Heart right ventricle (tissue), 16 donors: ENCODE measurements at regions not wholly inside any gene's neighbourhood (a gene's known extent, or its start where the extent isn't known, plus 50 kb on each side); places are given as distances from the start of the nearest gene placed in this dataset.

Experiments
- ATAC-seq, 8 donors: fragments of 200-7000 bp; cut with Tn5 transposase; one replicate each; pipeline ENCODE4 v1.9.1; 2020; ENCODE audit warnings: mild to moderate bottlenecking in 8 of 8, moderate library complexity in 8 of 8, moderate number of reproducible peaks in 1 of 8
- DNase-seq, 2 donors: peaks; one replicate each; pipeline ENCODE4 v3.0.0-alpha.2; 2020
- H3K27ac ChIP-seq, 10 donors: fragments of 200-600 bp; sonication (generic) in 2 of 10; one replicate each; pipeline versions ENCODE4 v1.5.0 to v1.8.0; 2020 to 2022; ENCODE audit warnings: mild to moderate bottlenecking in 3 of 10
- H3K27me3 ChIP-seq, 7 donors: fragments of 200-600 bp; one replicate each; pipeline ENCODE4 v1.8.0; 2021 to 2022; ENCODE audit warnings: mild to moderate bottlenecking in 2 of 7
- H3K36me3 ChIP-seq, 9 donors: fragments of 200-600 bp; sonication (generic) in 1 of 9; one replicate each; pipeline versions ENCODE4 v1.5.0 to v1.8.0; 2020 to 2022; ENCODE audit warnings: mild to moderate bottlenecking in 2 of 9
- H3K4me1 ChIP-seq, 9 donors: fragments of 200-600 bp; sonication (generic) in 1 of 9; one replicate each; pipeline versions ENCODE4 v1.5.0 to v1.8.0; 2020 to 2022; ENCODE audit warnings: mild to moderate bottlenecking in 4 of 9
- H3K4me3 ChIP-seq, 10 donors: fragments of 200-600 bp; sonication (generic) in 2 of 10; one replicate each; pipeline versions ENCODE4 v1.5.0 to v1.8.0; 2020 to 2022; ENCODE audit warnings: mild to moderate bottlenecking in 7 of 10, moderate library complexity in 2 of 10
- H3K9me3 ChIP-seq, 11 donors: fragments of 200-600 bp in 10 of 11; sonication (generic) in 2 of 11; one replicate each; pipeline versions ENCODE4 v1.5.0 to v1.8.0; 2013 to 2022; ENCODE audit warnings: mild to moderate bottlenecking in 2 of 11, control low read depth in 1 of 11, moderate library complexity in 1 of 11
- WGBS, 2 donors: extraction: QIAGEN DNeasy Blood & Tissue Kit; methylation state at CpG; one replicate each; pipeline ENCODE4 v1.1.7; 2013; ENCODE audit warnings: inconsistent platforms in 1 of 2; 5-methylcytosine and 5-hydroxymethylcytosine counted together
- intact Hi-C, 10 donors: fragments of 100-400 bp; cut with DNase I; formaldehyde crosslinking; loops; one replicate each; pipeline versions ENCODE4 v1.11.1 to v1.14.2; 2022
- TF ChIP-seq, protein P1 (sequence below), 9 donors: fragments of 200-600 bp; sonication (generic) in 2 of 9; IDR thresholded peaks; one replicate each; pipeline versions ENCODE4 v1.5.0 to v1.8.0; 2021 to 2022; ENCODE audit warnings: antibody characterized with exemption in 9 of 9, mild to moderate bottlenecking in 5 of 9, moderate library complexity in 1 of 9
- donor health status: Arrhythmogenic right ventricular cardiomyopathy.
- donor health status: ischemic (EF 13 %, LVEDD 7.1; RV severe dilation, severe dysfunction).
- donor health status: healthy with polysubstance abuse.
- donor health status: DM: no; HTN: yes; CAD: no.
- donor health status: DM: no; HTN: no; CAD: no.
- donor health status: ischemic (EF 25% LVEDD 6.9; RV normal size, moderate dysfunction).
- donor health status: ischemic (EF 25% LVEDD 5.7; RV mildly dilated, moderate dysfunction).
- donor health status: healthy.
- donor health status: DM: yes; HTN: yes; CAD: no.
- donor health status: Ischemic cardiomyopathy.
- donor health status: ischemic (EF 35%, LVEDD 5.7; RV mildly dilated, moderate dysfunction).
- donor health status: nonischemic (EF 11% LVEDD 7.7; RV severe dilation, severe dysfunction).
- donor health status: DM: yes; HTN: yes; CAD: no.
- donor health status: PGD.
- donor health status: ischemic (EF 29% LVEDD 5.4; RV normal size, mild dysfunction).
- donor health status: nonischemic (EF 23%, LVEDD 6.1; RV moderate dilation, normal function).

DNA sequence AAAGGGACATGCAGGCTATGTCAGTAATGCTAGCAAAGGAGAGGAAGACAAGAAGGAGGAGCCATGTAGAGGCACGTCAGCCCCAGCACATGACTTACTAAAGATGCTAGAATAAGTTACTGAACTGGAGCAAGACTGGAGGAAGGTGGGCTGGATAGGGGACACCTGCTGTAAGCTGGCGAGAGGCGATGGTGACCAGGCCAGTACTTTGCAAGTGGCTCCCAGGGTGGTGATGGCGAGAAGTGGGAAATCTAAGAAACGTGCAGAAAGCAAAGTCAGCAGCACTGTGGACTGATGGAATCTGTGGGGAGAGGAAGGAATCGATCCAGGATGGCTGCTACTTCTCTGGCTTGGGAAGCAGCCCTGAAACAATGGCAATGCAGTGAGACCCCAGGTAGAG lies 617.1 kb upstream of the ADAMTS16 start:
- Histone ChIP-seq H3K36me3 (no peaks in the 10 kb centered on the region), H3K9me3 (no peaks in the 10 kb centered on the region), H3K27ac (no peak overlapping the region), H3K27me3 (no peaks in the 10 kb centered on the region), H3K4me3 (no peak overlapping the region), H3K4me1 (no peaks in the 10 kb centered on the region)
- TF ChIP-seq, protein P1, sequence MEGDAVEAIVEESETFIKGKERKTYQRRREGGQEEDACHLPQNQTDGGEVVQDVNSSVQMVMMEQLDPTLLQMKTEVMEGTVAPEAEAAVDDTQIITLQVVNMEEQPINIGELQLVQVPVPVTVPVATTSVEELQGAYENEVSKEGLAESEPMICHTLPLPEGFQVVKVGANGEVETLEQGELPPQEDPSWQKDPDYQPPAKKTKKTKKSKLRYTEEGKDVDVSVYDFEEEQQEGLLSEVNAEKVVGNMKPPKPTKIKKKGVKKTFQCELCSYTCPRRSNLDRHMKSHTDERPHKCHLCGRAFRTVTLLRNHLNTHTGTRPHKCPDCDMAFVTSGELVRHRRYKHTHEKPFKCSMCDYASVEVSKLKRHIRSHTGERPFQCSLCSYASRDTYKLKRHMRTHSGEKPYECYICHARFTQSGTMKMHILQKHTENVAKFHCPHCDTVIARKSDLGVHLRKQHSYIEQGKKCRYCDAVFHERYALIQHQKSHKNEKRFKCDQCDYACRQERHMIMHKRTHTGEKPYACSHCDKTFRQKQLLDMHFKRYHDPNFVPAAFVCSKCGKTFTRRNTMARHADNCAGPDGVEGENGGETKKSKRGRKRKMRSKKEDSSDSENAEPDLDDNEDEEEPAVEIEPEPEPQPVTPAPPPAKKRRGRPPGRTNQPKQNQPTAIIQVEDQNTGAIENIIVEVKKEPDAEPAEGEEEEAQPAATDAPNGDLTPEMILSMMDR (IDR thresholded peaks at IDR 0.05), result no peak
- no peak for DNase-seq
- ATAC-seq, result no peak
- WGBS, 2 donors, result 65 to 67% methylated on average over 6 of the region's 6 CpGs
- intact Hi-C loops, result no loop called here

DNA sequence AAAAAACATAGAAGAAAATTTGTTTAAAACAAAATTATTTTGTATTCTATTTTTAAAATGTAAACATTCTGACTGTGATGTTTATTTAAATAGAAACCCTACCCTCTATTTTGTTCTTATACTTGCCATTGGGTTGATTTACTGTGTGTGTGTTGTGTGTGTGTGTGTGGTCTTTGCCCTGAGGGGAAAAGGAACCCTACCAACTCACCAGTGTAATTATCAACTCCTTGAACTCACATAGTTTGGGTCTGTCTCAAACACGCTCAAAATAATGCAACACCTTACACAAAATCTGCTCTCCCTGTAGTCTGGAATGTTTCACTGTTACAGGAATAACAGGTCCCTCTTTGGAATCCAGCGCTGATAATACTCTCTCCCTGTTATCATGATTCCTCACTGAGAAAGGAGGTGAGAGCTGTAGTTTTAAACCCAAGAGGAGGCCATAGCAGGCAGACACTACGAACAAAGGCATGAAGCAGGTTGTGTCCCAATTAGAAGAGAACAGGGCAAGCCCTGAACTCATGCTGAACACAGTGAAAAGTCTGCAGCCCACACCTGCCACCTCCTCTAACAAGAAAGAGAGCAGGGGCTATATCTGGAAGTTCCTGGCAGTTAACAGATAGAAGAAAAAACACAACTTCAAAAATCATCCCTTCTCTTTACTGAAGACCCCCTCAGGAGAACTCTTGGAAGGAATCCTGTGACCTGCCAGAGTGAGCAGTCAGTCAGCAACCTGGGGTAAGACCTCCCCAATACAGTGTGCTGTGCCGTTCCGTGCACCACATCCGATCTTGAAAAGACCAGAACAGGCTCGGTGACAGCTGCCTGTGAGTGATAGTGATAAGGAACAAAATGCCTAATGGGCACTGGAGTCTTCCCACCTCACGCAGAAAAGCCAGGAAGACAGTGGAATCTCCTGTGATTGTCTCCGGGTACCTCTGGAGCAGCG lies 608.1 kb upstream of the ADAMTS16 start:
- ATAC-seq, result no peak
- Histone ChIP-seq H3K27ac (no peak overlapping the region), H3K4me3 (no peak overlapping the region), H3K36me3 (no peaks in the 10 kb centered on the region), H3K4me1 (no peaks in the 10 kb centered on the region), H3K27me3 (peaks cover 0 to 11% (median 0%) of the 10 kb centered on the region in 7 donors), H3K9me3 (no peaks in the 10 kb centered on the region)
- no peak for DNase-seq
- intact Hi-C loops, result no loop called here
- TF ChIP-seq, protein P1 (IDR thresholded peaks at IDR 0.05), result no peak
- 31 to 32% methylated on average over 10 of the region's 10 CpGs for WGBS, 2 donors

DNA sequence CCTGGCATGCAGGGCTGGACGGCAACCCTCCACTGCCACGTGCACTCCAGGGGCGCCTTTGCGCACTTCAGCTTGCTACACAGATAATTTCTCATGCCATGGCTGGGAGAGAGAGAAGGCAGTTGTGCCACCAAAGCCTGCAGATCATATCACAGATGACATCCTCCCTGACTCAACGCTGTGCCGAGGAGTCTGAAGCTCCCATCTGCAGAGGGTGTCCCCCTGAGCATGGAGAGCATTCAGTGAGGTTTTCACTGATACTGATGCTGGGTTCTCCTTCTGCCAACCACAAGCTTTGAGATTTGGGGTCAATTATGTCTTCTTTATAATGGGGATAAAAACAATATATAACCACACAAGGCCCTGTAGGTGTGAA lies 607.4 kb upstream of the ADAMTS16 start:
- WGBS, 2 donors, result 52 to 72% methylated on average over 6 of the region's 6 CpGs
- H3K27me3 ChIP-seq, result peaks cover 0 to 11% (median 0%) of the 10 kb centered on the region in 7 donors
- no peaks in the 10 kb centered on the region for H3K4me1 ChIP-seq
- TF ChIP-seq, protein P1 (IDR thresholded peaks at IDR 0.05), result no peak
- ATAC-seq (no peak), DNase-seq (no peak)
- H3K27ac ChIP-seq, result no peak overlapping the region
- H3K36me3 ChIP-seq, result no peaks in the 10 kb centered on the region
- H3K4me3 ChIP-seq, result no peak overlapping the region
- intact Hi-C loops, result no loop called here
- no peaks in the 10 kb centered on the region for H3K9me3 ChIP-seq

DNA sequence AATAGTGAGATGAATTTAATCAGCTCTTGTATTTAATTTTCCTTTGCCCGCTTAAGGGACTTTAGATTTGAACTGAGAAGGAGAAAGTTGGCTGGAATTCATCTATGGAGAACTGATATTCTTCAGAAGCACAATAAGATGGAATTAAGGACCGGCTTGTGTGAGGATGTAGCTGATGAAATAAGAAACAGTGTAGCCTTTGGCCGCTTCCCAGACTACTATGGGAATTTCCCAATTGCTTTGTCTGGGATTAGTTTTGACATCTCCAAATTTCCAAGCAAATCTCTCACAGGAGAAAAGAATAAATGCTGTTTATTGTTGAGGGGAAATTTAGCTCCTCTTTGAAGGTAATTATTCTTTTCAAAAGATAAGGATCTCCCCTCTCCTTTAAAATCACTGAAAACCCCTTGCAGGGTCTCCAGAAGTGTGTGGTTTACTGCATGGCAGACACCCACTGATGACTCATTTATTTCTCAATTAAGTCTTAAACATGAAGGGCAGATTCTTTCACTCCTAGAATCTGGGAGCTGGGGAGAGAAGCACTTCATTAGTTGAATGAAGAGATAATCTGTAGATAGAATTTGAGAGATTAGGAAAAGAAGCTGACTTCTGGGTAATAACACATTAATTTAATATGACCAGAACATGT lies 606.5 kb upstream of the ADAMTS16 start:
- TF ChIP-seq, protein P1 (IDR thresholded peaks at IDR 0.05), result no peak
- intact Hi-C loops, result no loop called here
- DNase-seq, result no peak
- no peak for ATAC-seq
- no peaks in the 10 kb centered on the region for H3K4me1 ChIP-seq
- 66 to 76% methylated on average over 3 of the region's 3 CpGs for WGBS, 2 donors
- no peak overlapping the region for H3K27ac ChIP-seq
- no peaks in the 10 kb centered on the region for H3K9me3 ChIP-seq
- no peak overlapping the region for H3K4me3 ChIP-seq
- no peaks in the 10 kb centered on the region for H3K36me3 ChIP-seq
- peaks cover 0 to 11% (median 0%) of the 10 kb centered on the region in 7 donors for H3K27me3 ChIP-seq
